ENCODE measurements at regions not wholly inside any gene's neighbourhood (a gene's known extent, or its start where the extent isn't known, plus 50 kb on each side); places are given as distances from the start of the nearest gene placed in this dataset.

DNA sequence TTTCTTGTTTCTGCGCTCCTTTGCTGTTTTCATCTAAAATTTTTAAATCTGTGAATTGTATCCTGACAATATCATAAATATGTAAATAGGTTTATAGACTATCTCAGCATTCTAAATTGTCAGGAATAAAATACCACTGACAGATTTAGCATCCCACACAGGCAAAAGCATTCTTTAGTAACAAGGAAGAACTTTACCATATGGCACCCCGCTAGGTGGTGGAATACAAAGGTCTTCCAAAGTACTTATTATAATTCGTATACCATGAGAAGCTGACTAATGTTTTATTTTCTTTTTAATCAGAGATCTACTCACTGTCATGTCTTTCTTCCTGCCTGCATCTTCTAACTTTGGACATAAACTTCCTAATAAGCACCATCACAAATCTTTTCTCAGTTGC lies 328.8 kb upstream of the NOVA1 start:
- TF ChIP-seq, protein P1, sequence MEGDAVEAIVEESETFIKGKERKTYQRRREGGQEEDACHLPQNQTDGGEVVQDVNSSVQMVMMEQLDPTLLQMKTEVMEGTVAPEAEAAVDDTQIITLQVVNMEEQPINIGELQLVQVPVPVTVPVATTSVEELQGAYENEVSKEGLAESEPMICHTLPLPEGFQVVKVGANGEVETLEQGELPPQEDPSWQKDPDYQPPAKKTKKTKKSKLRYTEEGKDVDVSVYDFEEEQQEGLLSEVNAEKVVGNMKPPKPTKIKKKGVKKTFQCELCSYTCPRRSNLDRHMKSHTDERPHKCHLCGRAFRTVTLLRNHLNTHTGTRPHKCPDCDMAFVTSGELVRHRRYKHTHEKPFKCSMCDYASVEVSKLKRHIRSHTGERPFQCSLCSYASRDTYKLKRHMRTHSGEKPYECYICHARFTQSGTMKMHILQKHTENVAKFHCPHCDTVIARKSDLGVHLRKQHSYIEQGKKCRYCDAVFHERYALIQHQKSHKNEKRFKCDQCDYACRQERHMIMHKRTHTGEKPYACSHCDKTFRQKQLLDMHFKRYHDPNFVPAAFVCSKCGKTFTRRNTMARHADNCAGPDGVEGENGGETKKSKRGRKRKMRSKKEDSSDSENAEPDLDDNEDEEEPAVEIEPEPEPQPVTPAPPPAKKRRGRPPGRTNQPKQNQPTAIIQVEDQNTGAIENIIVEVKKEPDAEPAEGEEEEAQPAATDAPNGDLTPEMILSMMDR (IDR thresholded peaks at IDR 0.05; ENCODE audit: low read depth, low read length) = no peak
- H3K4me3 ChIP-seq (ENCODE audit: low read depth, low read length) = no peak overlapping the region

DNA sequence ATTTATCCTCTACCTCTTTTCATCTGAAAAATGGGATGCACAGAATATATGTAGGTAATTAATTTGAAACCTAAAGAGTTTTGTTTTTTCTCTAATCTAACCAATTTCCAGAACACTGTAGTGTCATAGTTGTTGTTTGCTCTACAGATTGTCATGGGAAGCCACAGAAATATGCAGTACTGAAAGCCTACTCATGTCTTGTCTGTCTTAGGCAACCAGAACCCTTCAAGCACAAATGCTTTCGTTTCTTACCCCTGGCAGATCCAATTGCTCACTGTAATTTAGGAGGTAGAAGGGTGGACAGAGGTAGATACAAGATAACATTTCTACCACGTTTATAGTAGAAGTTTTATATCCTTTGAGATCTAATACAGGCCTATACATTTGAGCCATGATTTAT lies 330.2 kb upstream of the NOVA1 start:
- TF ChIP-seq, protein P1 (IDR thresholded peaks at IDR 0.05; ENCODE audit: low read depth, low read length) = no peak

DNA sequence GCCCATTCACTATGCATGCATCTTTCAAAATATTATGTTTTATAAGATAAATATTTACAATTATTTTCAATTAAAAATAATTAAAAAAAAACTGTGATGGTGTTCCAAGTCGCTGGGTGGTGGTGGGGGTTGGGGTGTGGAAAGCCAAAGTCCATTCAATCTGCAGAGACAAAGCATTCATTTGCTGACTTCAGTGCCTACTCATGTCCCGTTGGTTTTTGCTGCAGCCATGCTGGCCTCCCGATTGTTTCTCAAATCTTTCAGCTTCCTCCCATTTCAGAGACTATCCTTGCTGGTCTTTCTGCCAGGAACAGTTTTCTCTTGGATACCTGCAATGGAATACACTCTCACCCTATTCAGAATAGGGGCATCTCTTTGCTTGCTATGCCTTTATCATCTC lies 331.5 kb upstream of the NOVA1 start:
- TF ChIP-seq, protein P1 (IDR thresholded peaks at IDR 0.05; ENCODE audit: low read depth, low read length) = no peak
- H3K4me3 ChIP-seq (ENCODE audit: low read depth, low read length) = no peak overlapping the region

More for the DNA sequence above, 330.2 kb upstream of the NOVA1 start:
- H3K4me3 ChIP-seq (ENCODE audit: low read depth, low read length) = no peak overlapping the region

DNA sequence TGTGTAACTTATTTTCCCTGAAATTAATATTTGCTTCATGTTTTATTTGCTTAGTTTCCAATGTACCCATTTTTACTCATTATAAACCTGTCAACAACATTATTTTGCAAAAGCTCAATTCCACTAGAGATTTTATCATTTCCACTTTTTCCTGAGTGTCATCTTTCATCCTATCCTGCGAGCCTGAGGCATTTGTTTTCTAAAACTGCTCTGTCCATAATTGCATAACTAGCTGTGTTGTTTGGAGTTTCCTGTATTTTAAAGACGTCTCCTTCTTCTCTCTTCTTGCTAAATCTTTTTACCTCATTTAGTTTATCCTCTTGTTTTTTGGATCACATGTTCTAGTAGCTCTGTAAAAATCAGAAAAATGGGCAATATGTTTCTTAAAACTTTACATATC lies 332.7 kb upstream of the NOVA1 start:
- TF ChIP-seq, protein P1 (IDR thresholded peaks at IDR 0.05; ENCODE audit: low read depth, low read length) = no peak
- no peak overlapping the region for H3K4me3 ChIP-seq (ENCODE audit: low read depth, low read length)

DNA sequence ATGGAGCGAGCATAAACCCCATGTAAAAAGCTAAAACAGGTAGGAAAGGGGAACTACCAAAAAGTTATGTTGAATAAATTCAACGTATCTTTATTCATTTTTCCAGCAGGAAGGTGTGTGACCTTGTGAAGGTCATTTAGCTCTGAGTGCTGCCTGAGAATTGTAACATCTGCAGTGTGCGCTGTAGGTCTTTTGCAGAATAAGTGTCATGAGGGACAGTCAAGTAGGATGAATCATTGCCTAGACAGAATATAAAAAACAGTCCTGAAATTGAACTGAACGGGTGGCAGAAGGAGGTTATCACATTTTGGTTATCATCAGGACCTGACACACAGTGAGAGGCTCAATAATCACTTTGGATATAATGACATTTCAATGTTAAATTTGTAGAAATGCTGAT lies 334.8 kb upstream of the NOVA1 start:
- H3K4me3 ChIP-seq (ENCODE audit: low read depth, low read length) = no peak overlapping the region
- TF ChIP-seq, protein P1 (IDR thresholded peaks at IDR 0.05; ENCODE audit: low read depth, low read length) = no peak

DNA sequence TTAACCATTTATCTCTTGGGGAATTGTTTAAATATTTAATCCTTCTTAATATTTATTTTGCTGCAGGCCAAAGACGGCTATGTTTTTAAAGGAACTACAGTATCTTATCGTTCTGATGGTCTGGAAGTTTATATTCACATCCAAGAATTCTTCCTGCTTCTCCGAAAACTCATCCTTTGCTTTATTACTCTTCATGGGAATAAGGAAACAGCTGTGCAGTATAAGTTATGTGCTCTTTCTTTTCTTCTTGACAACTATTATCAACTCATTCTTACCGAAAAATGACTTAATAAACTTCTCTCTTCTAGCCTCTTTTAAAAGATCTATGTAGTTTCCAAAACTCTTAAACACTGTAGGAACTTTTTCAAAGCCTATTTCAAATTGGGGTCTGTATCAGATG lies 335.6 kb upstream of the NOVA1 start:
- H3K4me3 ChIP-seq (ENCODE audit: low read depth, low read length) = no peak overlapping the region
- TF ChIP-seq, protein P1 (IDR thresholded peaks at IDR 0.05; ENCODE audit: low read depth, low read length) = no peak

DNA sequence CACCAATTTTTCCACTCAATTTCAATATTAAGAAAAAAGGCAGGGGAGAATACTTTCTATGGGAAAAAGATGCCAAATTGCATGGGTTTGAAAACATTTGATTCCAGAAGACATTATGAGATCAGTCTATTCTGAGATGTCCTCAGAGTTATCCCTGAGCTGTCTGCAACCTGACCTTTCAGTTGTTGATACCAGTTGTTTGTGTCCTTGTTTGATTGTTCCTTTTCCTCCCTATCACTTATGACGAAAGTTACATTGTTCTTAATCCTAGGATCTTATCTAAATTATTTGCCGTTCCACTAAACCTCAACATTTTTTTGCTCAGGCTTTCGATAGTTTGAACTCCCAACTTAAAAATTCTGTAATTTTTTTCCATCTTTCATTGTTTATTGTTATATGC lies 336.3 kb upstream of the NOVA1 start:
- TF ChIP-seq, protein P1 (IDR thresholded peaks at IDR 0.05; ENCODE audit: low read depth, low read length) = no peak
- no peak overlapping the region for H3K4me3 ChIP-seq (ENCODE audit: low read depth, low read length)
